ENCODE measurements at regions not wholly inside any gene's neighbourhood (a gene's known extent, or its start where the extent isn't known, plus 50 kb on each side); places are given as distances from the start of the nearest gene placed in this dataset.

DNA sequence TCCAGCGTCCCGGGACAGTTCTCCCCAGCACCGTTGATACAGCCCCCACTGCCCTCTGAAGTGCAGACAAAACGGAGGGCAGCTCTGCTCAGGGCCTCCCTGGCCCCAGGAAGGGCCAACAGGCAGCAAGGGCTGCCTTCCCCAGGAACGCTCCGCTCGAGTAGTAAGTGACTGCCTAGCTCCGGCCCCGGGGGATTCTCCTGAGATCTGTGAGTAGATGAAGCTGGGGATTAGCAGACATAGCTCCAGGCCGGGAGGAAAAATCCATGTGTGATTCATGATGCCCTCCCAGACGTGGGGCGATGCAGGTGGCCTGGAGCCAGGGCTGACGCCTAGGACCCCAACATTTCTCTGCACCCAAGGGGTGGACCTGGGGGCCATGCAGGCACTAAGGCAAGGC lies 85.3 kb downstream of the ENGASE start:
- no peaks in the 10 kb centered on the region for H3K4me1 ChIP-seq (ENCODE audit: control insufficient read depth in 1 of 2, insufficient read depth in 2 of 2, low read length in 2 of 2)
- TF ChIP-seq SRF (IDR thresholded peaks at IDR 0.05; ENCODE audit: low read depth) (no peak), ZFX (IDR thresholded peaks at IDR 0.05) (no peak), SP1 (IDR thresholded peaks at IDR 0.05; ENCODE audit: low read depth) (no peak), ELF1 (IDR thresholded peaks at IDR 0.05; ENCODE audit: borderline replicate concordance, low read depth) (no peak), JUND (IDR thresholded peaks at IDR 0.05) (no peak), POLR2AphosphoS5 (IDR thresholded peaks at IDR 0.05; ENCODE audit: low read depth, low read length) (no peak), TCF7L2 (IDR thresholded peaks at IDR 0.05; ENCODE audit: borderline replicate concordance, extremely low read depth, insufficient read depth, insufficient read length) (no peak)
- TF ChIP-seq, protein P1, sequence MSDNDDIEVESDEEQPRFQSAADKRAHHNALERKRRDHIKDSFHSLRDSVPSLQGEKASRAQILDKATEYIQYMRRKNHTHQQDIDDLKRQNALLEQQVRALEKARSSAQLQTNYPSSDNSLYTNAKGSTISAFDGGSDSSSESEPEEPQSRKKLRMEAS (IDR thresholded peaks at IDR 0.05), result no peak
- H3K9me2 ChIP-seq (ENCODE audit: insufficient read depth), result no peaks in the 10 kb centered on the region
- H3K9ac ChIP-seq (ENCODE audit: low read length), result no peak overlapping the region
- ATAC-seq, result no peak
- no peak overlapping the region for H3K27ac ChIP-seq (ENCODE audit: low read depth, low read length)
- no peak overlapping the region for H3K4me2 ChIP-seq (ENCODE audit: low read length)
- intact Hi-C loops (cut with micrococcal nuclease), result no loop called here
- BruUV-seq (replicated peaks), result no TSS peak
- ChIA-PET RAD21 (ENCODE audit: low non-redundant PET in 1 of 2, low total read pairs in 2 of 2, uncharacterized antibody in 2 of 2, unreplicated experiment in 2 of 2) (no interaction called here), CTCF (no interaction called here), POLR2A (no interaction called here)
- H3K36me3 ChIP-seq (ENCODE audit: control insufficient read depth in 1 of 2, insufficient read depth in 2 of 2, low read length in 2 of 2), result no peaks in the 10 kb centered on the region
- no peaks in the 10 kb centered on the region for H3K9me3 ChIP-seq (ENCODE audit: control insufficient read depth in 1 of 2, insufficient read depth in 1 of 2, low read depth in 1 of 2, low read length in 2 of 2)
- no peak overlapping the region for H2AFZ ChIP-seq (ENCODE audit: low read depth, low read length, poor library complexity, severe bottlenecking)
- no peaks in the 10 kb centered on the region for H3K79me2 ChIP-seq (ENCODE audit: insufficient read depth, low read length)
- DNase-seq (ENCODE audit: low read depth, low spot score), result no peak
- H3K4me3 ChIP-seq (replicated peaks in 1 of 2; ENCODE audit: low read depth in 1 of 2, low read length in 2 of 2), result no peak overlapping the region
- H3K27me3 ChIP-seq (ENCODE audit: insufficient read depth, low read length), result peaks cover 20% of the 10 kb centered on the region
- no peaks in the 10 kb centered on the region for H4K20me1 ChIP-seq (ENCODE audit: insufficient read depth)

DNA sequence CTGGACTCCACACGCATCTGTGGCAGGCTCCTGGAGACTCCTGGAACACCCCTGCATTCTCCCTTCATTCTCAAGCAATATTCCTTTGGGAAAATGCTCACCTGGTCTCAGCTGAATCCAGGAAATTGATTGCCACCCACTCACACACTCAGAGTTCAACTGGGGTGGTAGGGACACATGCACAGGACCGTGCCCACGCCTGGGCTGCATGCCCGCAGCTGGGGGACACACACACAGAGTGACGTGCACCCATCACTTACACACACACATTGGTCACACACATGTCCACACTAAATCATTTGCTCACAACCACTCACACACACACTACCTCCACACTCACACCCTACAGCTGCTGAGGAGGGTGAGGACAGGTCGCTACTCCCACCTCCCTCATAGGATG lies 84.8 kb downstream of the ENGASE start:
- H3K4me3 ChIP-seq (replicated peaks in 1 of 2; ENCODE audit: low read depth in 1 of 2, low read length in 2 of 2), result no peak overlapping the region
- H2AFZ ChIP-seq (ENCODE audit: low read depth, low read length, poor library complexity, severe bottlenecking), result no peak overlapping the region
- intact Hi-C loops (cut with micrococcal nuclease), result no loop called here
- no peaks in the 10 kb centered on the region for H3K79me2 ChIP-seq (ENCODE audit: insufficient read depth, low read length)
- no TSS peak for BruUV-seq (replicated peaks)
- ATAC-seq, result no peak
- no peak overlapping the region for H3K4me2 ChIP-seq (ENCODE audit: low read length)
- no peak overlapping the region for H3K9ac ChIP-seq (ENCODE audit: low read length)
- no peak for DNase-seq (ENCODE audit: low read depth, low spot score)
- no peaks in the 10 kb centered on the region for H4K20me1 ChIP-seq (ENCODE audit: insufficient read depth)
- ChIA-PET CTCF (no interaction called here), POLR2A (no interaction called here), RAD21 (ENCODE audit: low non-redundant PET in 1 of 2, low total read pairs in 2 of 2, uncharacterized antibody in 2 of 2, unreplicated experiment in 2 of 2) (no interaction called here)
- H3K4me1 ChIP-seq (ENCODE audit: control insufficient read depth in 1 of 2, insufficient read depth in 2 of 2, low read length in 2 of 2), result no peaks in the 10 kb centered on the region
- no peak overlapping the region for H3K27ac ChIP-seq (ENCODE audit: low read depth, low read length)
- no peaks in the 10 kb centered on the region for H3K9me3 ChIP-seq (ENCODE audit: control insufficient read depth in 1 of 2, insufficient read depth in 1 of 2, low read depth in 1 of 2, low read length in 2 of 2)
- H3K36me3 ChIP-seq (ENCODE audit: control insufficient read depth in 1 of 2, insufficient read depth in 2 of 2, low read length in 2 of 2), result no peaks in the 10 kb centered on the region
- H3K27me3 ChIP-seq (ENCODE audit: insufficient read depth, low read length), result peaks cover 20% of the 10 kb centered on the region
- TF ChIP-seq YY1 (IDR thresholded peaks at IDR 0.05; ENCODE audit: extremely low read depth, insufficient replicate concordance, low read depth, low read length) (no peak), EZH2 (IDR thresholded peaks at IDR 0.05) (no peak), POLR2AphosphoS5 (IDR thresholded peaks at IDR 0.05; ENCODE audit: low read depth, low read length) (no peak), ZNF274 (IDR thresholded peaks at IDR 0.05; ENCODE audit: low read depth, low read length) (no peak)
- no peaks in the 10 kb centered on the region for H3K9me2 ChIP-seq (ENCODE audit: insufficient read depth)
